GM18951 (cell line): ENCODE measurements at regions not wholly inside any gene's neighbourhood (a gene's known extent, or its start where the extent isn't known, plus 50 kb on each side); places are given as distances from the start of the nearest gene placed in this dataset.

Experiments used
- POLR2A ChIP-seq: IDR thresholded peaks from 4 replicates; pipeline ENCODE4 v1.6.1; 2011; ENCODE audit warnings: mild to moderate bottlenecking; ENCODE audit not compliant: insufficient read length, insufficient read depth; ENCODE audit errors: extremely low read depth
- in situ Hi-C: fragments of 300-500 bp; cut with MboI; formaldehyde crosslinking; loops from one replicate; pipeline ENCODE4 v1.12.0; 2022; ENCODE audit warnings: low sequenced_read_pairs, mixed read lengths, inconsistent platforms; ENCODE audit not compliant: unreplicated experiment

GRCh38 chr6:9675122-9675521 is 739.8 kb downstream of the TFAP2A start:
- no peak for TF ChIP-seq POLR2A
- in situ Hi-C loops = no loop called here

- in situ Hi-C loops = no loop called here
- TF ChIP-seq POLR2A = no peak
These were observed 755.0 kb downstream of the TFAP2A start for GRCh38 chr6:9659848-9660247.

- no peak for TF ChIP-seq POLR2A
- in situ Hi-C loops = no loop called here
These were observed 756.9 kb downstream of the TFAP2A start for GRCh38 chr6:9657994-9658393.

GRCh38 chr6:9647599-9647998 is 767.3 kb downstream of the TFAP2A start:
- in situ Hi-C loops = no loop called here
- TF ChIP-seq POLR2A = no peak

GRCh38 chr6:9647071-9647445 is 767.8 kb downstream of the TFAP2A start:
- TF ChIP-seq POLR2A = no peak
- in situ Hi-C loops = no loop called here

GRCh38 chr6:9646342-9647070 is 768.4 kb downstream of the TFAP2A start:
- TF ChIP-seq POLR2A = no peak
- in situ Hi-C loops = no loop called here

- in situ Hi-C loops = no loop called here
- TF ChIP-seq POLR2A = no peak
These were observed 776.0 kb downstream of the TFAP2A start for GRCh38 chr6:9638861-9639260.

GRCh38 chr6:9634776-9635175 is 780.1 kb downstream of the TFAP2A start:
- TF ChIP-seq POLR2A = no peak
- in situ Hi-C loops = no loop called here

GRCh38 chr6:9632026-9632425 is 782.8 kb downstream of the TFAP2A start:
- in situ Hi-C loops = no loop called here
- no peak for TF ChIP-seq POLR2A

- in situ Hi-C loops = no loop called here
- TF ChIP-seq POLR2A = no peak
These were observed 786.1 kb downstream of the TFAP2A start for GRCh38 chr6:9628819-9629218.

- in situ Hi-C loops = no loop called here
- TF ChIP-seq POLR2A = no peak
These were observed 787.0 kb downstream of the TFAP2A start for GRCh38 chr6:9627916-9628315.

GRCh38 chr6:9623985-9624384 is 790.9 kb downstream of the TFAP2A start:
- in situ Hi-C loops = no loop called here
- TF ChIP-seq POLR2A = no peak

GRCh38 chr6:9623228-9623832 is 791.5 kb downstream of the TFAP2A start:
- no peak for TF ChIP-seq POLR2A
- in situ Hi-C loops = no loop called here

GRCh38 chr6:9621276-9621675 is 793.6 kb downstream of the TFAP2A start:
- in situ Hi-C loops = no loop called here
- TF ChIP-seq POLR2A = no peak
